ENCODE measurements at regions not wholly inside any gene's neighbourhood (a gene's known extent, or its start where the extent isn't known, plus 50 kb on each side); places are given as distances from the start of the nearest gene placed in this dataset.
"Not testable (repeated sequence)": the region's sequence is repeated elsewhere in the genome, so short reads cannot be mapped to it uniquely, and the experiment has no call there.

DNA sequence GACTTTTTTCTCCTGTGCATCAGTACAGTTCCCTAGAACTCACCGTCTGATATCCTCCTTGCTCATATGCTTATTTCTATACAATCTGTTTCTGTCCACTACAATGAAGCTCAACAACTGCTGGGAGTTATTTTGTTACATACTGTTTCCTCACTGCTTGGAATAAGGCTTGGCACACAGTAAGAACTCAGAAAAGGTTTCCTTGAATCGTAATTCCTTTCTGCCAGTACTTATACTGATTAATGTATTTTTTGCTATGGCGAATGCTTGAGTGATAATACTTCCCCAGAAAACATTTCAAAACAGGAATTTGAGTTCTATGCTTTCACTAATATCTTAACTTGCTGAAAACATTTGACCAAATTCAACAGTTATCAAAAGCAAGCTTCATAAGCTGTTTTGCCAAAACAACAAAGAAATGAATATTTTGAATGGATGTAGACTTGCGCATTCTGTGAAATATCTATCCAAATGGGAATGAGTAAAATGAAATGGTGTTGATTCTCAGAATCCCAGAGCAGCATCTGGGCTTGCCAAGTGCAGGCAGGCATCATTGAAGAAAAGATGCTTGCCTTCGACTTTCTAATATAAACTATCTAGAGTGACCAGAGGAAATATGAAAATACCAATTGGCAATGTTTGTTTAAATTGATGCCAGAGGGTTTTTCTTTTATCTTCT is 286.3 kb downstream of the RAP2B start:
- DNase-seq = no peak

- peak; percentile 3 for DNase-seq
Observed at GRCh38 chr3:153456833-153457545, 295.0 kb downstream of the RAP2B start.

GRCh38 chr3:153458881-153459280 is 296.9 kb downstream of the RAP2B start:
- DNase-seq = no peak

- DNase-seq = no peak
Observed at GRCh38 chr3:153462545-153462944, 300.5 kb downstream of the RAP2B start.

DNA sequence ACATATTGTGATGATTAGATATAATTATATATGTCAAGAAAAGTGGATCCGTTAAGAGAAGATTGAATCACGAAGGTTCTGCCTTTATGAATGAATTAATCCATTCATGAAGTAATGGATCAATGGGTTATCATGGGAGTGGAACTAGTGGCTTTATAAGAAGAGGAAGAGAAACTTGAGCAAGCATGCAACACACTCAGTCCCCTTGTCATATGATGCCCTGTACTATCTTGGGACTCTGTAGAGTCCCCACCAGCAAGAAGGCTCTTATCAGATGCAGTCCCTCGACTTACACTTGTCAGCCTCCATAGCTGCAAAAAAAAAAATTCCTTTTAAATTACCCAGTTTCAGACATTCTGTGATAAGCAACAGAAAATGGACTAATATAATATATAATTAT is 301.9 kb downstream of the RAP2B start:
- DNase-seq = peak; percentile 85

DNA sequence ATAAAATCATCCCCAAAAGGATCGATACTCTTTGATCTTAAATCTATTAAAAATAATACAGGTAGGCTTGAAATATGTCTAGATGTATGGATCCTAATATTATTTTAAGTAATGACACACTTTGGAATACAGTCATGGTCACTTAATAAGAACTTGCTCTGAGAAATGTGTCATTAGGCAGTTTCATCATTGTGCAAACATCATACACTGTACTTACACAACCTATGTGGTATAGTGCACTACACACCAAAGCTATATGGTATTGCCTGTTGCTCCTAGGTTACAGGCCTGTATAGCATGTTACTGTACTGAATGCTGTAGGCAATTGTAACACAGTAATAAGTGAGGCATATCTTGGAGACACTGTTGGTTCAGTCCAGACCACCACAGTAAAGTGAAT is 307.1 kb downstream of the RAP2B start:
- peak; percentile 9 for DNase-seq

GRCh38 chr3:153484842-153485241 is 322.8 kb downstream of the RAP2B start:
- no peak for DNase-seq

GRCh38 chr3:153495422-153495821 is 333.4 kb downstream of the RAP2B start:
- no peak for DNase-seq

- DNase-seq = no peak
Observed at GRCh38 chr3:153502682-153503081, 340.7 kb downstream of the RAP2B start.

DNA sequence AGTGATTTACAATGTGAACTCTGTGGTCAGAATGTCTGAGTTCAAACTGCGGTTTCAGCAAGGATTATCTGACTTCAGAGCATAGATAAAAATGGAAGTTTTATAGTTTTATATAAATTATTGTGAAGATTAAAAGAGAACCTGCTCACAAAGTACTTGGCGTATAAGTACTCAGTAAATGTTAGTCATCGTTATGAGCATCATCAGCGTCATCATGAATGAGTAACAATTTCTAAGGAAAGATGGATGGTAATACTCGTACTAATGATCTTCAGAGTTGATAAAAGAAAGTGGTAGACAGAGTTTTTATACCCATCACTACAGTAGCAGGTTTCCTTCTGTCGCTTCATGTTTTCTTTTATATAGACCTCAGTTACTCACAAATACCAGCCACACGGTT is 341.8 kb downstream of the RAP2B start:
- DNase-seq = no peak

GRCh38 chr3:153506205-153506604 is 344.2 kb downstream of the RAP2B start:
- DNase-seq = not testable (repeated sequence)

- DNase-seq = not testable (repeated sequence)
Observed at GRCh38 chr3:153506686-153507085, 344.7 kb downstream of the RAP2B start.

GRCh38 chr3:153513236-153513635 is 351.2 kb downstream of the RAP2B start:
- peak; percentile 4 for DNase-seq

DNA sequence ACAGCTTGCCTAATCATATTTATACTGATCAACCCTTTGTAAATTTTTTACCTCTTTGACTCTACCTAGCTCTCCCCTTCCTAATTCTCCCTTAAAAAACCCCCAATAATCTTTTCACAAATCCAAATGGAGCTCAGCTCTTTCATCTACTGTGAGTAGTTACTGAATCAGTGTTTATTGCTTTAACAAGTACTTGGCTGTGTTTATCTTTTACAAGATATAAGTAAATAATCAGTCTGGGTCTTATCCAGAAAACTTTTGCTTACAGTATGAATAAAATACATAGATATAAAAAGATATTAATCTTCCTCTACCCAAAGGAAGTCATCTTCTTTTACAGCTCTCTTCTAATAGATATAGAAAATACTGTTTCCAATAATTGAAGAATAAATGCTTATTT is 366.4 kb downstream of the RAP2B start:
- DNase-seq = no peak

DNA sequence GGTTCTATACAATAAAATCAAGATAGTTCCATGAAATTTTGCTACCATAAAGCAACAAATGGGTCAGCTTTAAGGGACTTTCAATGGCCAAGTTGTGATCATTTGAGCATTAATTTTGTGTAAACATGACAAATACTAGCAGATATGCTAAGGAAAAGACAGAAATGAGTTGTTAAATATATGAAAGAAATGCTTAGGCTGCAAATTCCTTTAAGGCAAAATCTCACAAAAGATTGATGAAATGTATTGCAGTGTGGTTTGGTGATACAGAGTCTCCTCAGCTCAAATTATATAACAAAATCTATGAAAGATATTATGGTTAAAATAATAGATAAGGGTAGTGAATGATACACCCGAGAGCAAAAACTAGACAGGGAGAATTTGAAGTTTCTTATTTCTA is 377.2 kb downstream of the RAP2B start:
- no peak for DNase-seq

DNA sequence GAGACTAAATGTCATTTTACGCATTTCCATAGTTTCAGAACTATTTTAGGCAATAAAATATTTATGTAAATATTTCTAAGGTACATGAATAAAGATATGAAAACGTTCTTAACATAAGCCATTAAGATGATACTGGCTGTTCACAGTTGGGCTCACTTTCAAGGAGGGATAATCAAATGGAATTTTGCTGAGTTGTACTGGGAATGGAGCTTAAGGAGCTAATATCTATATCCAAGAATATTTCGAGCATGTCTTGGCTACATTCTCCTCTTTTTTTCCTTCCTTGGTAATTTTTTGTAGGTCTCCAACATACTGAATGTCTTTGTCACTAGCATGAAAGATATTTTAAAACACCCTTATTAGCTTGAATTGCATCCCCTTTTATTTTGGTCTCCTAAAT is 383.4 kb downstream of the RAP2B start:
- no peak for DNase-seq

GRCh38 chr3:153547970-153548369 is 385.9 kb downstream of the RAP2B start:
- DNase-seq = no peak

- DNase-seq = not testable (repeated sequence)
Observed at GRCh38 chr3:153549686-153550085, 387.7 kb downstream of the RAP2B start.

- no peak for DNase-seq
Observed at GRCh38 chr3:153551536-153552285, 389.7 kb downstream of the RAP2B start.

DNA sequence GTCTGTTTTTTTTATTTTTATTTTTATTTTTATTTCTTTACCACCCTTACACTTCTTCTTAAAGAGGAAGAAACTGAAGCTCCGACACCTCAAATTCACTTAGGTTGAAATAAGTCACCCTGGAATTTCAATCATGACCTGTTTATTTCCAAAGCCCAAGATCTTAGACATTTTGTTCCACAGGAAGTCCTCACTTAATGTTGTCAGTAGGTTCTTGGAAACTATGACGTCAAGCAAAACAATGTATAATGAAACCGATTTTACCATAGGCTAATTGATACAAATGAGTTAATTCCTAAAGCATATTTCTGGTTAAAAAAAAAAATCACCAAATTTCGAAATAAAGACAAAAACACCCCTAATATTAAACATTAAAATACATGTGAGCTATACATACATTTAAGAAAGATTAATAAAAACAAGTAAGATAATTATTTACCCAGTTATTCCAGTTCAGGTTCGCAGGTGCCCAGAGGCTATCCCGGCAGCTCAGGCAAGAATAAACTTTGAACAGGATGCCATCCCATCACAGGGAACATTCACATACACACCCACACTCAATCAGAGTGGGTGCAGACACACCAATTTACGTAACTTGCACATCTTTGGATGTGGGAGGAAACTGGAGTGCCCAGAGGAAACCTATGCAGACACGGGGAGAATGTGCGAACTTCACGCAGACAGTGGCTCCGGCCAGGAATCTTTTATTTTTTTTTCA is 391.0 kb downstream of the RAP2B start:
- no peak for DNase-seq

DNA sequence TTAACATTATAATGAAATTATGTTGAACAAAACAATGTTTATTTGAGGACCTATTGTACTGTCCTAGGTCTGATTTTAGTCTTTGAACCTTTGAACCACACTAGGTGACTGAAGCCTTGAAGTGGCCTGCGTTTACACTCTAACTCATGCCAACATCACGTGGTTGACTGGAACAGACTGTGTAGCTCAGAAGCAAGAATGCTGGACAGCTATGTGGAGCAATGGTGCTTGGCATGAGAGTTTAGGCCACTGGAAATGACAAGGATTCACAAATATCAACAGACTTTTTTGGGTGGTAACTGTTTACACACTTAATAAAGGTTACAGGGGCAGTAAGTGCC is 391.5 kb downstream of the RAP2B start:
- no peak for DNase-seq

DNA sequence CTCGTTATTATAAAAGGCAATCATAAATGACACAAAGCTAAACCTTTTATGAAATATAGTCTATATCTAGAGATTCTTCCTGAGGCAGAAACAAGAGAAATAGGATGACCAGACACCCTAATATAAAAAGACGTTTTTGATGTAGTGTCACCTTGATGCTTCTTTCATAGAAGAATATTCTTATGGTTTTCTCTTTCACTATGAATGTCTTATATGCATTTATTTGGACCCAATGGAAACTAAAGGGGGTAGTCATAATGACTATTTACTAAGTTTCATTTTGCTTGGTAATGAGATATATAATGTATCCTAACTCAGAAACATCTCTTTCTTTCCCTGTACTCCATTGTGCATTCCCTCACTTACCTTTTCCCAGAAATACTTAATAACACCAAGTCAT is 393.9 kb downstream of the RAP2B start:
- DNase-seq = no peak

DNA sequence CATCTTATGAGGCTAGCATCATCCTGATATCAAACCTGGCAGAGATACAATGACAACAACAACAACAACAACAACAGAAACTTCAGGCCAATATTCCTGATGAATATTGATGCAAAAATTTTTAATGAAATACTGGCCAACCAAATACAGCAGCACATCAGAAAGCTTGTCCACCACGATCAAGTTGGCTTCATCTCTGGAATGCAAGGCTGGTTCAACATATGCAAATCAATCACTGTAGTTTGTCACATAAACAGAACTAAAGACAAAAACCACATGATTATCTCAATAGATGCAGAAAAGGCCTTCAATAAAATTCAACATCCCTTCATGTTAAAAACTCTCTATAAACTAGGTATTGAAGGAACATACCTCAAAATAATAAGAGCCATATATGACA is 397.3 kb downstream of the RAP2B start:
- not testable (repeated sequence) for DNase-seq
